BJ (cell line): ENCODE measurements at regions not wholly inside any gene's neighbourhood (a gene's known extent, or its start where the extent isn't known, plus 50 kb on each side); places are given as distances from the start of the nearest gene placed in this dataset.

ENCODE experiments used
- CTCF ChIA-PET: fragments of 350-600 bp; formaldehyde crosslinking; extraction: SDS; loops from one replicate; lab custom pipeline; 2021; ENCODE audit warnings: antibody characterized with exemption, inconsistent platforms; lab: Yijun Ruan, JAX
- POLR2A ChIA-PET: fragments of 300-600 bp; sonication (Branson Sonifier 250); formaldehyde crosslinking; extraction: SDS; loops from one replicate; lab custom pipeline; 2021; ENCODE audit warnings: antibody characterized with exemption; lab: Charles Lee
- DNase-seq: peaks from one replicate; pipeline ENCODE4 v3.0.0-alpha.2; 2011; ENCODE audit warnings: low read depth
- H3K27me3 ChIP-seq: 2 replicates; pipeline ENCODE4 v1.6.0; 2011; ENCODE audit warnings: low read length; ENCODE audit not compliant: control insufficient read depth, insufficient read depth
- H3K36me3 ChIP-seq: 2 replicates; pipeline ENCODE4 v1.5.1; 2011; ENCODE audit warnings: low read length; ENCODE audit not compliant: control insufficient read depth, insufficient read depth
- H3K4me3 ChIP-seq: 2 replicates; pipeline ENCODE4 v1.5.1; 2011; ENCODE audit warnings: low read depth, mild to moderate bottlenecking, control low read depth, low read length
- CTCF ChIP-seq: IDR thresholded peaks from 2 replicates; pipeline ENCODE4 v1.5.1; 2011; ENCODE audit warnings: low read depth, mild to moderate bottlenecking, control low read depth, inconsistent platforms, low read length, moderate library complexity; ENCODE audit not compliant: insufficient read depth

- no peaks in the 10 kb centered on the region for H3K27me3 ChIP-seq
- POLR2A ChIA-PET = no interaction called here
- CTCF ChIA-PET = interaction anchor here (0.6 to 1.1 kb wide), 3 partner anchors 28 to 125 kb away, joined by 3 to 4 read pairs (median 3); no protein-coding TSS in a partner anchor
- no peak for DNase-seq
- TF ChIP-seq CTCF = no peak
- no peaks in the 10 kb centered on the region for H3K36me3 ChIP-seq
- no peak overlapping the region for H3K4me3 ChIP-seq
Measured at GRCh38 chr9:86782831-86783230, 164.5 kb downstream of the GAS1 start.

- CTCF ChIA-PET = no interaction called here
Measured at GRCh38 chr9:86778761-86779160, 168.5 kb downstream of the GAS1 start.

GRCh38 chr9:86775718-86776117 is 171.6 kb downstream of the GAS1 start:
- TF ChIP-seq CTCF = no peak
- Histone ChIP-seq H3K36me3 (no peaks in the 10 kb centered on the region), H3K27me3 (peaks cover 4% of the 10 kb centered on the region; the same call in 1 of the 2 replicates), H3K4me3 (no peak overlapping the region)
- DNase-seq = no peak
- CTCF ChIA-PET = no interaction called here
- POLR2A ChIA-PET = no interaction called here

More at GRCh38 chr9:86778761-86779160, 168.5 kb downstream of the GAS1 start:
- Histone ChIP-seq H3K4me3 (no peak overlapping the region), H3K27me3 (no peaks in the 10 kb centered on the region), H3K36me3 (no peaks in the 10 kb centered on the region)
- DNase-seq = no peak
- POLR2A ChIA-PET = no interaction called here
- no peak for TF ChIP-seq CTCF

GRCh38 chr9:86774116-86774515 is 173.2 kb downstream of the GAS1 start:
- no peak for TF ChIP-seq CTCF
- Histone ChIP-seq H3K36me3 (no peaks in the 10 kb centered on the region), H3K27me3 (peaks cover 4% of the 10 kb centered on the region; the same call in 1 of the 2 replicates), H3K4me3 (no peak overlapping the region)
- DNase-seq = no peak
- CTCF ChIA-PET = no interaction called here
- POLR2A ChIA-PET = no interaction called here

- no peak for TF ChIP-seq CTCF
- DNase-seq = no peak
- CTCF ChIA-PET = no interaction called here
- POLR2A ChIA-PET = no interaction called here
- Histone ChIP-seq H3K36me3 (no peaks in the 10 kb centered on the region), H3K27me3 (peaks cover 4% of the 10 kb centered on the region; the same call in 1 of the 2 replicates), H3K4me3 (no peak overlapping the region)
Measured at GRCh38 chr9:86773422-86773945, 173.8 kb downstream of the GAS1 start.
